ENCODE measurements at regions not wholly inside any gene's neighbourhood (a gene's known extent, or its start where the extent isn't known, plus 50 kb on each side); places are given as distances from the start of the nearest gene placed in this dataset.
A peak's percentile ranks its signal among the peaks of the same experiment; 100 is the strongest.
"Not testable (repeated sequence)": the region's sequence is repeated elsewhere in the genome, so short reads cannot be mapped to it uniquely, and the experiment has no call there.

GRCh38 chr6:167746975-167747374 lies 79.7 kb upstream of the AFDN start:
- WGBS, 2 donors = 55 to 65% methylated on average over 9 of the region's 9 CpGs
- intact Hi-C loops (cut with DNase I; ENCODE audit: low total_unique reads) = no loop called here
- DNase-seq (ENCODE audit: low spot score in 2 of 2) = peak in 1 of 2 donors; percentile 65
- no peak overlapping the region for H3K4me3 ChIP-seq (ENCODE audit: low read depth, poor library complexity, severe bottlenecking)
- no peak for TF ChIP-seq POLR2A (IDR thresholded peaks at IDR 0.05)
- no peak for TF ChIP-seq CTCF (IDR thresholded peaks at IDR 0.05)

- intact Hi-C loops (cut with DNase I; ENCODE audit: low total_unique reads) = no loop called here
- H3K4me3 ChIP-seq (ENCODE audit: low read depth, poor library complexity, severe bottlenecking) = no peak overlapping the region
- 78 to 85% methylated on average over 5 of the region's 5 CpGs for WGBS, 2 donors
- no peak for DNase-seq (ENCODE audit: low spot score in 2 of 2)
- no peak for TF ChIP-seq POLR2A (IDR thresholded peaks at IDR 0.05)
These were observed 79.1 kb upstream of the AFDN start for GRCh38 chr6:167747645-167748044.

GRCh38 chr6:167748046-167748445 lies 78.7 kb upstream of the AFDN start:
- peak in 1 of 2 donors; percentile 78 for DNase-seq (ENCODE audit: low spot score in 2 of 2)
- TF ChIP-seq POLR2A (IDR thresholded peaks at IDR 0.05) (no peak), CTCF (IDR thresholded peaks at IDR 0.05) (no peak)
- H3K4me3 ChIP-seq (ENCODE audit: low read depth, poor library complexity, severe bottlenecking) = no peak overlapping the region
- 77 to 83% methylated on average over 10 to 11 of the region's 11 CpGs for WGBS, 2 donors
- intact Hi-C loops (cut with DNase I; ENCODE audit: low total_unique reads) = no loop called here

GRCh38 chr6:167748458-167749379 lies 78.0 kb upstream of the AFDN start:
- intact Hi-C loops (cut with DNase I; ENCODE audit: low total_unique reads) = no loop called here
- TF ChIP-seq POLR2A (IDR thresholded peaks at IDR 0.05) (no peak), CTCF (IDR thresholded peaks at IDR 0.05) (no peak)
- 73 to 74% methylated on average over 26 of the region's 26 CpGs for WGBS, 2 donors
- DNase-seq (ENCODE audit: low spot score in 2 of 2) = peak in 1 of 2 donors; percentile 62
- H3K4me3 ChIP-seq (ENCODE audit: low read depth, poor library complexity, severe bottlenecking) = no peak overlapping the region

GRCh38 chr6:167750956-167751358 lies 75.8 kb upstream of the AFDN start:
- TF ChIP-seq CTCF (IDR thresholded peaks at IDR 0.05) (no peak), POLR2A (IDR thresholded peaks at IDR 0.05) (no peak)
- WGBS, 2 donors = 52 to 55% methylated on average over 4 of the region's 4 CpGs
- H3K4me3 ChIP-seq (ENCODE audit: low read depth, poor library complexity, severe bottlenecking) = no peak overlapping the region
- DNase-seq (ENCODE audit: low spot score in 2 of 2) = peak; percentile 74 to 89
- intact Hi-C loops (cut with DNase I; ENCODE audit: low total_unique reads) = no loop called here

GRCh38 chr6:167751579-167752115 lies 75.1 kb upstream of the AFDN start:
- DNase-seq (ENCODE audit: low spot score in 2 of 2) = peak in 1 of 2 donors; percentile 81
- TF ChIP-seq POLR2A (IDR thresholded peaks at IDR 0.05) (no peak), CTCF (IDR thresholded peaks at IDR 0.05) (no peak)
- intact Hi-C loops (cut with DNase I; ENCODE audit: low total_unique reads) = no loop called here
- H3K4me3 ChIP-seq (ENCODE audit: low read depth, poor library complexity, severe bottlenecking) = no peak overlapping the region
- 68 to 78% methylated on average over 7 of the region's 7 CpGs for WGBS, 2 donors

GRCh38 chr6:167753281-167753680 lies 73.4 kb upstream of the AFDN start:
- H3K4me3 ChIP-seq (ENCODE audit: low read depth, poor library complexity, severe bottlenecking); DNase-seq (ENCODE audit: low spot score in 2 of 2); intact Hi-C loops (cut with DNase I; ENCODE audit: low total_unique reads): not testable (repeated sequence)
- 75 to 92% methylated on average over 2 of the region's 2 CpGs for WGBS, 2 donors

Measured in lower leg skin (tissue), 4 donors.